Loucy (cell line): ENCODE measurements at regions not wholly inside any gene's neighbourhood (a gene's known extent, or its start where the extent isn't known, plus 50 kb on each side); places are given as distances from the start of the nearest gene placed in this dataset.

ENCODE experiments used
- H2AFZ ChIP-seq: fragments of 200-600 bp; sonication (generic); 2 replicates; pipeline ENCODE4 v1.6.0; 2016; ENCODE audit warnings: antibody characterized with exemption, mild to moderate bottlenecking, low read length, moderate library complexity
- H3F3A ChIP-seq: fragments of 200-600 bp; 2 replicates; pipeline ENCODE4 v1.6.0; 2016; ENCODE audit warnings: antibody characterized with exemption, low read depth, mild to moderate bottlenecking
- H3K27me3 ChIP-seq: fragments of 200-600 bp; sonication (generic); 2 replicates; pipeline ENCODE4 v1.6.1; 2014; ENCODE audit warnings: low read length, mild to moderate bottlenecking; ENCODE audit not compliant: insufficient read depth, poor library complexity, severe bottlenecking
- H3K36me3 ChIP-seq: fragments of 200-600 bp; sonication (generic); 2 replicates; pipeline ENCODE4 v1.6.1; 2016; ENCODE audit warnings: low read length; ENCODE audit not compliant: insufficient read depth
- H3K4me1 ChIP-seq: fragments of 200-600 bp; sonication (generic); 2 replicates; pipeline ENCODE4 v1.5.1; 2014; ENCODE audit warnings: low read length, mild to moderate bottlenecking; ENCODE audit not compliant: insufficient read depth, poor library complexity, severe bottlenecking
- H3K4me2 ChIP-seq: fragments of 200-600 bp; sonication (generic); 2 replicates; pipeline ENCODE4 v1.6.0; 2014; ENCODE audit warnings: antibody characterized with exemption, low read length, low read depth, mild to moderate bottlenecking; ENCODE audit not compliant: poor library complexity, severe bottlenecking
- H3K4me3 ChIP-seq: fragments of 200-600 bp; sonication (generic); 2 replicates; pipeline ENCODE4 v1.5.1; 2014; ENCODE audit warnings: low read length, mild to moderate bottlenecking, mixed read lengths; ENCODE audit not compliant: poor library complexity, severe bottlenecking
- H3K79me2 ChIP-seq: fragments of 200-600 bp; sonication (generic); 2 replicates; pipeline ENCODE4 v1.6.1; 2014; ENCODE audit warnings: low read length; ENCODE audit not compliant: insufficient read depth
- H3K9ac ChIP-seq: fragments of 200-600 bp; sonication (generic); 2 replicates; pipeline ENCODE4 v1.6.0; 2014; ENCODE audit warnings: mild to moderate bottlenecking, low read depth, low read length, moderate library complexity; ENCODE audit not compliant: poor library complexity, severe bottlenecking
- H3K9me2 ChIP-seq: fragments of 200-600 bp; sonication (generic); replicated peaks from 2 replicates; pipeline ENCODE4 v1.6.1; 2016; ENCODE audit warnings: low read depth, low read length, mixed read lengths
- H3K9me3 ChIP-seq: fragments of 200-600 bp; sonication (generic); 2 replicates; pipeline ENCODE4 v1.6.1; 2014; ENCODE audit warnings: mild to moderate bottlenecking, antibody characterized with exemption, low read length, low read depth; ENCODE audit not compliant: insufficient read depth
- H4K20me1 ChIP-seq: fragments of 200-600 bp; sonication (generic); 2 replicates; pipeline ENCODE4 v1.6.0; 2014; ENCODE audit warnings: antibody characterized with exemption, low read length, mild to moderate bottlenecking; ENCODE audit not compliant: insufficient read depth, poor library complexity, severe bottlenecking
- CTCF ChIP-seq: fragments of 200-600 bp; sonication (generic); conservative IDR thresholded peaks from 2 replicates; pipeline ENCODE4 v1.5.1; 2014; ENCODE audit warnings: mild to moderate bottlenecking, antibody characterized with exemption, low read length
- EZH2phosphoT487 ChIP-seq: fragments of 200-600 bp; IDR thresholded peaks from 2 replicates; pipeline ENCODE4 v1.6.1; 2018; ENCODE audit warnings: antibody characterized with exemption, mild to moderate bottlenecking, moderate library complexity, borderline replicate concordance

- Histone ChIP-seq H3K9me3 (no peaks in the 10 kb centered on the region), H3K4me3 (no peak overlapping the region), H3K9me2 (no peaks in the 10 kb centered on the region), H3K79me2 (no peaks in the 10 kb centered on the region), H3K36me3 (no peaks in the 10 kb centered on the region), H3K9ac (no peak overlapping the region), H2AFZ (no peak overlapping the region), H3K4me1 (no peaks in the 10 kb centered on the region), H3K4me2 (no peak overlapping the region), H3K27me3 (no peaks in the 10 kb centered on the region), H3F3A (no peaks in the 10 kb centered on the region), H4K20me1 (no peaks in the 10 kb centered on the region)
- no peak for TF ChIP-seq EZH2phosphoT487
These were observed 62.1 kb downstream of the ZWINT start for GRCh38 chr10:56298941-56299340.

DNA sequence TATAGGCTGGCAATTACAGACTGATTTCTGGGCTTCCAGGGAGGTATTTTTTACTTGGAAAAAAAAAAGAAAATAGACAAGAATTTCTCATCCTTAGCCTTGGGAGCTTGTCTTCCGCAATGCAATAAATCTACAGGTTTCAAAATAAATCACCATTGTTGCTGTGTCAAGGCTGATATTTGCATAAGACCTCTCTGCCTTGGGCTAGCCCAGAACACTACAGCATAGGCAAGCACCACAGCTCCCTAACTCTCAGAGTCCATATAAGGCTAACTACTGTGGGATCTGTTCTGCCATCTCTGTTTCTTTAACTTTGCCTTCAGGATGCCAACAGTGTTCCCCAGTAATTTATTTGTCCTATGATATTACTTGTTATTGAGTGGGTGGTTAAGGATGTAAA, 64.4 kb downstream of the ZWINT start:
- Histone ChIP-seq H4K20me1 (no peaks in the 10 kb centered on the region), H3K4me2 (no peak overlapping the region), H3K9ac (no peak overlapping the region), H3K9me3 (no peaks in the 10 kb centered on the region), H3K79me2 (no peaks in the 10 kb centered on the region), H3K36me3 (no peaks in the 10 kb centered on the region), H3K4me1 (no peaks in the 10 kb centered on the region), H3K27me3 (no peaks in the 10 kb centered on the region), H3F3A (no peaks in the 10 kb centered on the region), H3K4me3 (no peak overlapping the region), H2AFZ (no peak overlapping the region), H3K9me2 (no peaks in the 10 kb centered on the region)
- TF ChIP-seq EZH2phosphoT487 = no peak
- TF ChIP-seq CTCF = no peak

DNA sequence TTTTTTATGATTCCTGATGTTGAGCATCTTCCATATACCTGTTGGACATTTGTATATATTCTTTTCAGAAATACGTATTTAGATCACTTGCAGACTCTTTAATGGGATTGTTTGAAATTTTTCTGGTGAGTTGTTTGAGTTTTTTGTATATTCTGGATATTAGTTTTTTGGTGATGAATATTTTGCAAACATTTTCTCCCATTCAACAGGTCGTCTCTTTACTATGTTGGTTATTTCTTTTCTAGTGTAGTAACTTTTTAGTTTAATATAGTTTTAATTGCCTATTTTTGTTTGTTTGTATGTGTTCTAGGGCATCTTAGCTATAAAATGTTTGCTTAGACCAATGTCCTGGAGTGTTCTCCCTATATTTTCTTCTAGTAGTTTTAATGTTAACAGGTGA, 72.7 kb downstream of the ZWINT start:
- Histone ChIP-seq H2AFZ (no peak overlapping the region), H3F3A (no peaks in the 10 kb centered on the region), H3K9me2 (no peaks in the 10 kb centered on the region), H3K4me1 (no peaks in the 10 kb centered on the region), H3K4me3 (no peak overlapping the region), H3K9ac (no peak overlapping the region), H3K36me3 (no peaks in the 10 kb centered on the region), H3K79me2 (no peaks in the 10 kb centered on the region), H3K4me2 (no peak overlapping the region), H4K20me1 (no peaks in the 10 kb centered on the region), H3K27me3 (no peaks in the 10 kb centered on the region), H3K9me3 (no peaks in the 10 kb centered on the region)
- TF ChIP-seq CTCF = no peak
- no peak for TF ChIP-seq EZH2phosphoT487

DNA sequence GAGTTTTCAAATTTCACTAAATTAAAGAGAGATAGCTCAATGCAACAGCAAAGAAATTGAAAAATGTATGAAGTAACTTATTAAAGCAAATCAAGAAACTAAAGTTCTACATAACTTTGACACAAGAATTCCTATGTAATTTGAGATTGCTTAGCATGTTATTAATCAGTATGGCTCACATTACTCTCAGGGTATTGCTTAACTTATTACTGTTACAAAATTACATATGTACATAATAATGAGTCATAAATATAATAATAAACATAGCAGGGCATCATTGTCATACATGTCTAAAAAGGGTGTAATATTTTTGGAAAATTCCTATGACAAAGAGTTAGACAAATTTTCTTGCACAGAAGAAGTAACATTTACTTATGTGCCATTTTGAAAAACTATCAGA, 75.0 kb downstream of the ZWINT start:
- no peak overlapping the region for H3K4me2 ChIP-seq
- no peak overlapping the region for H3K4me3 ChIP-seq
- H3F3A ChIP-seq = no peaks in the 10 kb centered on the region
- H2AFZ ChIP-seq = no peak overlapping the region
- no peaks in the 10 kb centered on the region for H3K9me3 ChIP-seq
- TF ChIP-seq EZH2phosphoT487 (no peak), CTCF (no peak)
- no peaks in the 10 kb centered on the region for H3K79me2 ChIP-seq
- no peaks in the 10 kb centered on the region for H4K20me1 ChIP-seq
- H3K9ac ChIP-seq = no peak overlapping the region
- H3K9me2 ChIP-seq = no peaks in the 10 kb centered on the region
- H3K27me3 ChIP-seq = no peaks in the 10 kb centered on the region
- no peaks in the 10 kb centered on the region for H3K36me3 ChIP-seq
- H3K4me1 ChIP-seq = no peaks in the 10 kb centered on the region
